GM20000 (cell line): ENCODE measurements at regions not wholly inside any gene's neighbourhood (a gene's known extent, or its start where the extent isn't known, plus 50 kb on each side); places are given as distances from the start of the nearest gene placed in this dataset.

ENCODE experiments used
- DNase-seq: peaks from one replicate; pipeline ENCODE4 v3.0.0; 2012; ENCODE audit warnings: low spot score
- CTCF ChIP-seq: IDR thresholded peaks from 2 replicates; pipeline ENCODE4 v1.5.1; 2012; ENCODE audit warnings: mild to moderate bottlenecking, control low read depth; ENCODE audit errors: extremely low read depth, missing control alignments

GRCh38 chr2:104371087-104371781, 482.7 kb upstream of the POU3F3 start:
- no peak for DNase-seq

GRCh38 chr2:104375206-104375605, 478.7 kb upstream of the POU3F3 start:
- DNase-seq = no peak
- no peak for TF ChIP-seq CTCF

More at GRCh38 chr2:104371087-104371781, 482.7 kb upstream of the POU3F3 start:
- no peak for TF ChIP-seq CTCF

GRCh38 chr2:104378853-104379374, 475.0 kb upstream of the POU3F3 start:
- no peak for TF ChIP-seq CTCF
- DNase-seq = peak; percentile 21

- no peak for TF ChIP-seq CTCF
- no peak for DNase-seq
Observed at GRCh38 chr2:104384961-104385360, 469.0 kb upstream of the POU3F3 start.

- TF ChIP-seq CTCF = no peak
- no peak for DNase-seq
Observed at GRCh38 chr2:104385743-104386142, 468.2 kb upstream of the POU3F3 start.

GRCh38 chr2:104388296-104388695, 465.6 kb upstream of the POU3F3 start:
- TF ChIP-seq CTCF = no peak
- no peak for DNase-seq

- DNase-seq = no peak
- no peak for TF ChIP-seq CTCF
Observed at GRCh38 chr2:104402825-104403224, 451.1 kb upstream of the POU3F3 start.
